HG03175 (cell line): ENCODE measurements at regions not wholly inside any gene's neighbourhood (a gene's known extent, or its start where the extent isn't known, plus 50 kb on each side); places are given as distances from the start of the nearest gene placed in this dataset.
"Not testable (repeated sequence)": the region's sequence is repeated elsewhere in the genome, so short reads cannot be mapped to it uniquely, and the experiment has no call there.

ENCODE experiments used
- ATAC-seq: cut with Tn5 transposase; IDR thresholded peaks from one replicate; pipeline ENCODE4 v1.9.1; 2021; ENCODE audit warnings: mild to moderate bottlenecking, moderate library complexity; ENCODE audit not compliant: unreplicated experiment

DNA sequence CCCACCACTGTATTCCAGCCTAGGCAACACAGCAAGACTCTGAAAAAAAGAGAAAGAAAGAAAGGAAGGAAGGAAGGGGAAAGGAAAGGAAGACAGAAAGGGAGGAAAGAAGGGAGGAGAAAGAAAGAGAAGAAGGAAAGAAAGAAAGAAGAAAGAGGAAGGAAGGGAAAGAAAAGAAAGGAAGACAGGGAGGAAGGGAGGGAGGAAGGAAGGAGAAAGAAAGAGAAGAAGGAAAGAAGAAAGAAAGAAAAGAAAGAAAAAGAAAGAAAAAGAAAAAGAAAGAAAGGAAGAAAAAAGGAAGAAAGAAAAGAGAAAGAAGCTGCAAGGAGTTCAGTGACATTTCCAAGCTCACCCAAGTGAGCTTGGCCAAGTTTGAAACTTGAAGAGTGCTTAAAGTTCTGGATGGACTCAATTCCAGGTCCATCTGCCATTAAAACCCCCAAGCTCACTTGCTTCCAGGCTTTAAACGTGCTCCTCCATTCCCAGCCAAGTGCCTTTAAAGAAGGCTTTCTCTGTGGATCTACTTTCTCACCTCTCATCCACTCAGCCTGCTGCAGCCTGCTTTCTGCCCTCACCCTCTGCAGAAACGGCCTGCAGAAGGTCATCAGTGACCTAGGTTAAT, 101.5 kb downstream of the VCPKMT start:
- no peak for ATAC-seq

DNA sequence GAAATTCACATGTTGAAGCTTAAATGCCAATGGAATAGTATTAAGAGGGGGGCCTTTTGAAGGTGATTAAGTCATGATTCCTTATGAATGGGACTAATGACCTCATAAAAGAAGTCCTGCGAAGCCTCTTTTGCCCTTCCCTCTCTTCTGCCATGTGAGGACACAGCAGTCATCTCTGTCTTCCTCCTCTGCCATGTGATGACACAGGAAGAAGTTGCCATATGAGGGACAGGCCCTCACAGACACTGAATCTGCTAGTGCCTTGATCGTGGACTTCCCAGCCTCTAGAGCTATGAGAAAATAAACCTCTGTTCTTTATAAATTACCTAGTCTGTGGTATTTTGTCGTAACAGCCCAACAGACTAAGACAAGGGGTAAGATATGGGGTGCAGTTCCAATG, 100.7 kb downstream of the VCPKMT start:
- ATAC-seq, result no peak

DNA sequence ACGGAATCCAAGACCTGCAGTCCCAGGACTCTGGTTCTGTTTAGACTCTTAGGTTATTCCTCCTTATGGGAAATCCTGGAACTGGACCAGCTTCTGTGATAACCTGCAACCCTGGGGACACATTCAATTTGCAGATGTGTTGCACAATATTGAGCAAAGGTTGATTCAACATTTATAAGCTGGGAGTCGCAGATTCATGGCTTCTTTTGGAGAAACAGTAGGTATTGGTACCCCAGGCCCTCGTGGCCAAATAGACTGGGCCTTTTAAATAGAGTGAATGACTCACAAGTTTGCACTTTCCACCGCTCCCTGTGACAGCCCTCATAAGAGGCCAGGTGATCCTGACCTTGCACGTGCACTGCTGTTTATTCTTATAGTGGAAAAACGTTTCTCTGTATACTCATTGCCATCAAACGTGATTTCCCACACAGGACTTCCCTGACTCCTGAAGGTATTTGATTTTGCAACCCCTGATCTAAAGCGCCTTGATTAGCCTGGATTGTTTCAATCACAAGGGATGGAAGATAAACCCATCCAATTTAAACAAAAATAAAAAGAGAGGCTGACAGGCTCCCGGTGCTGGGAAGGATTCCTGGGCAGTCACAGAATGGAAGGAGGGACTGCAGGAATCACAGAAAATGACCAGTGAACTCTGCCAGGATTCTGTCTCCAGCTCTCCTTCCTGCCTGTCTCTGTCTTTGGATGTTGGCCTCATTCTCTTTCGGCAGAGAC, 98.0 kb downstream of the VCPKMT start:
- ATAC-seq, result no peak

DNA sequence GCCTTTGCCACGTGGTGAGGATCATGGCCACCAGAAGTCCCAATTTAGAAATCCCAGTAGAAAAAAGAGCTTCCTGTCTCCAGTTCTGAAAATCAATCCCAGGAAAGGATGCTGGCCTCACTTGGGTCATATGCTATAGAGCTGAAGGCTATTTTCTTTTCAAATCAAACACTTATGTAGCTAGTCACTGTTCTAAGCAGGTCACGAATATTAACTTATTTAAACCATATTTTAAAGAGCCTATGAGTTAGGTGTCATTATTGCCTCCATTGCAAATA, 97.5 kb downstream of the VCPKMT start:
- no peak for ATAC-seq

DNA sequence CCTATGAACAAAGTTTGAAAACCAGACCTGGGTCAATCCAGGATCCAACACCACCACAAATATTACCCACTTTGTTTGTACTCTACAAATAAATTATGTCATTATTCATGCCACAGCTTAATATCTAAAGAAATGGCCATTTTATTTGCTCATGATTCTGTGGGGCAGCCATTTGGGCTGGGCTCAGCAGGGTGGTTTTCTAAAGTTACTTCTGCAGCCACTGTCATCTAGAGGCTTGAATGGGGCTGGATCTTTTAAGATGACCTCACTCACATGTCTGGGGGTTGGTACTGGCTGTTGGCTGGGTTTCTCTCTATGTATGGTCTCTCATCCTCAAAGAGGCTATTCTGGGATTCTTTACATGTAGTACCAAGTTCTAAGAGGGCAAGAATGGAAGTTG, 96.2 kb downstream of the VCPKMT start:
- ATAC-seq, result no peak

DNA sequence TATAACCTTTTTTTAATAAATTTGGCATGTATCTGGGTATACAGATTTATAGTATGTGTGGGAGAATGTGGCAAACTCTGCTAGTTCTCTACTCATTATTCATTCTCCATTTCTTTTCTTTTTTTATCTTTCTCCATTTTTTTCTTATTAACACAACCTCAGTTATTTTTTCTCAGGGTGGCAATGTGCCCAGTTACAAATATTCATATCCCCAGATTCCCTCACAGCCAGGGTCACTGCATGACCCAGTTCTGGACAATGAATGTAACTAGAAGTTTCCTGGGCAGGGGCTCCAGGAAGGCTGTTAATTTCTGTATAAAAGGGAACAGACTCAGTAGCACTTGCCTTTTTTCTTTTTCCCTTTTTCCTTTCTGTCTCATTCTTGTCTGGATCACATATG, 95.6 kb downstream of the VCPKMT start:
- no peak for ATAC-seq

DNA sequence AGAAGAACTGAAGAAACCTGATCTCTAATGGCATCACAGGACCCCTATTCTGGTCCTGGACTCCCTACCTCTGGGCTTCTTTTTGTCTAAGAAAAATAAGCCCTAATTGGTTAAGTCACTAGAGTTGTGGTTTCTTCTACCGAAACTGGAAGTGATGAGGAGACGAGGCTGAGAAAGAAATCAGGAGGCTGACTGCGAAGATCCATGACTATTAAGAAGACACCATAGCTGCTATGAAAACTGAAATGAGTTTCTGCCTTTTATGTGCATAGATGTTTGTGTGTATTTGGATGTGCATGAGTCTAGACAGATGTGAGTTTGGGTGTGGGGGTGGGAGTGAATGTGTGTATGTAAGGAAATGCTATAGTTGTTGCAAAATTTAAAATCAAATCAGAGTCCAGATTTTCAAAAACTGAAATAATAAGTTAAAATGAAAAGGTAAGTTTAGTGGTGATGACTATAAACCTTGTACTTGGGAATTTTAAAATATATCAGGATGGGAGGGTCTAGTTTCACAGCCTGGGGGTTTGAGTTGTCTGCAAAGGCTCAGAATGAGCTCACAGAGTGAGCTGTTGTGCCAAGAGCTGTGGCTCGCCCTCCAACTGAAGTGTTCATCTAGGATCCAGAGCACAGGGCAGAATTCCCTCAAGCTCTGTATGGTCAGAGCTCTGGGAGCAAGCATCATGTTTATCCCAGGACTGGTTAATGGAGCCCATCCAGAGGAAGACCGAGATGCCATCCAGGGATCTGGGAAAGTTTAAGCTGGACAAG, 94.9 kb downstream of the VCPKMT start:
- ATAC-seq, result no peak

DNA sequence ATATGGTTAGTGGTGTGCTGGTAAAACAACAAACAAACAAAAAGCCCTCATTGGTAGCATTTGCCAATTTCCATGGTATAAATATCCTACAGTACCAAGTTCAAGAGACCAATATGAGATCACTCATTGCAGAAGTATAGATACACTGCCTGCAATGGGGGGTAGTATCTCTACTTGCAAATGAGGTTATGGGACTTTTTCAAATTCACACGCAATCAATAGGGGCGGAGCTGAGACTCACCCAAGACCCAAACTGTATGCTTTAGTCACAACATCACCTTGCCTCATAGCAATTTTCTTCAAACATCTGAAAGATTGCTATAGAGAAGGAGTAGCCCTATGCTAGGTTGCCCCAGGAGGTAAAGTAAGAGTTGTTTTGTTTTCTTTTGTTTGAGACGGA, 93.7 kb downstream of the VCPKMT start:
- ATAC-seq, result no peak

DNA sequence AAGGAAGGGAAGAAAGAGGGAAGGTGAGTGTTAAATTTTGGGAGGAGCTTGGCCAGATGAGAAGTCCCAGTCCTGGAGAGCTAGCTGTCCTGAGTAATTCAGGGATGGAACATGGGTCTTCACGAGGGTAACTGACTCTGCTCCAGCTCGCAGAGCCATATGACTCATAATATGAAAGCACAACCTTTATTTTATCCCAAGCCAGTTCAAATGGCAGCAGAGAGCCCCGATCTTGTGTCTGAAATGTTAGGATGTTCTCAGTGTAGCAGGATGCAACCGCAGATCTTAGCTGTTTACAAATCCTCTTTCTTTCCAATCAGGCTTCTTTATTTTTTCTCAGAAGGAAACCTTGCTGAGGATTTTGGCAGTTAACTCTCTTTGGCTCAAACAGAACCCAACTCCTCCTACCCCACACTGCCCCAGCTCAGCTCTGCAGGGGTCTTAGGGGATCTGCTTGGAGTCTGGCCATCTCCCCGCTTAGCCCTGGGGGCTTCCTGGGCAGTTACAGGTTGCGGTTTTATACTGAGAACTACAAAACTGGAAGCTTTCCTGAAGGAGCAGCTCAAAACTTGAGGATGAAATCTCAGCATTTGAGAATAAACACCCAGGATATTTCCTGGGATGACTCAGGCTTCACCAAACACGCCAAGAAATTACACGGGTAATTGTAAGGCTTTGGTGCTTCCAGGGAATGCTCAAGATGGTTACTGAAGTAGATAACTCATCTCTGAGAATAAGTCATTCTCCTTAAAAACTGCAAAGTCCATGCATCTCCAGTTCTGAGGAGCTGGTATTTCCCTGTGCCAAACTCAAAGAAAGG, 92.5 kb downstream of the VCPKMT start:
- ATAC-seq, result no peak

DNA sequence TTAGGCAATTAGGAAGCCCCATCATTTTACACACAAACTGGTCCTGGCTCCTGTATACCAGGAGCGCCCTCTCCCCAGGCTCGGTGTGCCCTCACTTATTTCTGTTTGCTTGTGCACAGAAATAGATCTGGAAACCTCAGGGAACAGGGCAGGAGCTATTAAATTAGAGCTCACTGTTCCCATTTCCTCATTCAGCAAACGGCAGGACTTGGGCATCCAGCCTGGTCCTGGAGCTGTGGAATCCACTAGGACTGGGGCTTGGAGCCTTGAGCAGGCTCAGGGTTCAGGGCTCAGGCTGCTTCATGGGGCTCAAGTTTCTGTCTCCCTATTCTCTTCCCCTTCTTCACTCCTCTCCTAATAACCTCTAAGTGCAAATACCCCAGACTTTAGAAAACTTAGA, 91.3 kb downstream of the VCPKMT start:
- ATAC-seq, result no peak

DNA sequence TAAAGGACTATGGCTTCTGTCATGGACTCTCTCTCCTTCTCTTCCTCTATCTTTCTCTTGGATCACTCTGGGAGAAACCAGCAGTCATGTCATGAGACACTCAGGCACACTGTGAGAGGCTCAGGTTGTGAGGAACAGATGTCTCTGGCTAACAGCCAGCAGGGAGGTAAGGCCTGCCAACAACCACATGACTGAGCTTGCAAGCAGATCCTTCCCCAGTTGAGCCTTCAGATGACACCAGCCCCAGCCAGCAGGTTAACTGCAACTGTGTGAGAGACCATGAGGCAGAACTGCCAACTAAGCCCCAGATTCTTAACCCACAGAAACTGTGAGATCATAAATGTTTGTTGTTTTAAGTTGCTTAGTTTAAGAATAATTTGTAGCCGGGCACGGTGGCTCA, 90.6 kb downstream of the VCPKMT start:
- ATAC-seq, result no peak

DNA sequence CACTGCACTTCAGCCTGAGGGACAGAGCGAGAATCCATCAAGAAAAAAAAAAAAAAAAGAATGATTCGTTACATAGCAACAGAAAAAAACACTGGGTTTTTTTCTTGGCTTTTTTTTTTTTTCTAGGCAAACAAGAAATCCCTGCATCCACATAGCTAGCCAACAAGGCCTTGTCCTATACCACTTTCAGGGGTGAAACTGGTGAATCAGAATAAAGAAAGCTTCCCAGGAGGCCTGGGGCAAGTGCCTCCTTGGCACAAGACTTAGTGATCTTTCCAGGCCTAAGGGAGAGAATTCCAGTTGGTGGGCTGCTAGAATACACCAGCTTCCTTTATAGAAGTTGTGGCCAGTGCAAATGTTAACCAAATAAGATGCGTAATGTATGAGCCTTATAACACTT, 90.0 kb downstream of the VCPKMT start:
- no peak for ATAC-seq

DNA sequence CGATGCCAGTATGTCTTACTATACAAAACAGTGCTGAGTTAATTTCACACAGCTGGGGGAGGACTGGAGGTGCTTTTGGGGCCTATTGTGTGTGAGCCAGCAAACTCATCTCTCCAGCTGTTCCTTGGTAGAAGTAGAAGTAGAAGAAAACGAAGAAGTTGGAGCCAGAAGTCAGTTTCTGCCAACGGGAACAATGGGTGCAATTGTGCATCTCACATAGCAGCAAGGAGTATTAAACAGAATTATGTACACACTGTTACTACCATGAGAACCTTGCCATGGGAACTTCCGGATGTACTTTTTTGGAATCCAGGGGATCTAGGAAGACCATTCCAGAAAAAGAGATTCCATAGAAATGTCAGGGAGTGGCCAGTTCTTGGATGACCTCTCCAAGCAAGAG, 88.6 kb downstream of the VCPKMT start:
- no peak for ATAC-seq

DNA sequence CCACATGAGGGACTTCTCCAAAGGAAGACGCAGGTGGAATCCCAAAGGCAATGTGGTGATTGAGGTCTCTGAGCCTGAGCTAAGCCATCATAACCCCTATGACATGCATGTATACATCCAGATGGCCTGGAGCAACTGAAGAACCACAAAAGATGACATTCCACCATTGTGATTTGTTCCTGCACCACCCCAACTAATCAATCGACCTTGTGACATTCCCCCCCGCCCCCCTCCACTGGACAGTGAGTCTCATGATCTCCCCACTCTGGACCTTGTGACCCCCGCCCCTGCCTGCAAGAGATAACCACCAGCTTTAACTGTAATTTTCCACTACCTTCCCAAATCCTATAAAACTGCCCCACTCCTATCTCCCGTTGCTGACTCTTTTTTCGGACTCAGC, 87.9 kb downstream of the VCPKMT start:
- ATAC-seq, result no peak

DNA sequence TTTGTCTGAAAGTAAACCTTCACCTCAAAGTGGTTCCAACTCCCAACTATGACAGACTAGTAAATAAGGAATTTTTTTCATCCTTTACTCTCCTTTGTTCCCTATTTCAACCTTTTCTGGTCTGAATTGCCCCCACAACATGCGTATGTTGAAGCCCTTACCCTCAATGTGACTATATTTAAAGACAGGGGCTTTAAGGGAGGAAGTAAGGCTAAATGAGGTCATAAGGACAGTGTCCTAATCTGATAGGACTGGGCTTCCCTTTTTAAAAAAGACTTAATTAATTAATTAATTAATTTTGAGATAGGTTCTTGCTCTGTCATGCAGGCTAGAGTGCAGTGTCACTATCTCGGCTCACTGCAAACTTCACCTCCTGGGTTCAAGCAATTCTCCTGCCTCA, 86.3 kb downstream of the VCPKMT start:
- no peak for ATAC-seq

DNA sequence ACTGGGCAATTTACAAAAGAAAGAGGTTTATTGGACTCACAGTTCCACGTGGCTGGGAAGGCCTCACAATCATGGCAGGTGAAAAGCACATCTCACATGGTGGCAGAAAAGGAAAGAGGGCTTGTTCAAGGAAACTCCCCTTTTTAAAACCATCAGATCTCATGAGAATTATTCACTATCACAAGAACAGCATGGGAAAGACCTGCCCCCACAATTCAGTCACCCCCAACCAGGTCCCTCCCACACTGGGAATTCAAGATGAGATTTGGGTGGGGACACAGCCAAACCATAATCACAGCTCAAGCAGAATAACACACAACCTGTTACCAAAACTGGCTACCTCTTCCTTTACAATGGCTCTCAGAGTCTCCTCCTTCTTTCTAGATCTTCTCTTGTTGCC, 85.5 kb downstream of the VCPKMT start:
- not testable (repeated sequence) for ATAC-seq

DNA sequence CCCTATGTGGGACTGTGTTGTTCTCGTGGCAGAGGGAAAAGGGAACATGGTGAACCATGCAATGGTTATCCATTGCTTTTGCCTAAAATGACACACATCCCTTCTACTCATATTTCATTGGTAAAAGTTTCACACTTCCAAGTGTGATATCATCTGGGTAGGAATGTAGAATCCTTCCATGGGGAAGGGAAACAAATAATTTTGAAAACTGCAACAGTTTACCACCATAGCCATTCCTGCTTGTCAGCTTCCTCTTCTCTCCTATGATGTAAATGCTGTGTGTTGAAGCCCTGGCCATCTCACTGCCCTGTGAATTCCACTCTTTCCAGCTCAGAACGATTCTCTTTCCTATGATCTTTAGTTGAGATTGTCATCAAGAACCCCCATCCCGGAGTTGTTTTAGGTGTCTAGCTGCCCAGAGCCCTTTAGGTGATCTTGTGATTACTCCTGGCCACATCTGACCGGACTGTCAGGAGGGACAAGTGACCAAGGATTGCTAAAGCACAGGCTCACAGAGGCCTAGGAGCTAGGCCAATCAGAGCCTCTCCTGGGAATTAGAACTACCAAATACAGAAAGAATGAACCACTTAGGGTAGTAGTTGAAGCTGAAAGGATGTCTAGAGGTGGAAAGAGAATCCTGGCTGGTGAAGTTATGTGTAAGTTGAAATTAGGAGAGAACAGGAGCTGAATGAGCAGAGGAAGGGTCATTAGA, 84.6 kb downstream of the VCPKMT start:
- ATAC-seq, result no peak

DNA sequence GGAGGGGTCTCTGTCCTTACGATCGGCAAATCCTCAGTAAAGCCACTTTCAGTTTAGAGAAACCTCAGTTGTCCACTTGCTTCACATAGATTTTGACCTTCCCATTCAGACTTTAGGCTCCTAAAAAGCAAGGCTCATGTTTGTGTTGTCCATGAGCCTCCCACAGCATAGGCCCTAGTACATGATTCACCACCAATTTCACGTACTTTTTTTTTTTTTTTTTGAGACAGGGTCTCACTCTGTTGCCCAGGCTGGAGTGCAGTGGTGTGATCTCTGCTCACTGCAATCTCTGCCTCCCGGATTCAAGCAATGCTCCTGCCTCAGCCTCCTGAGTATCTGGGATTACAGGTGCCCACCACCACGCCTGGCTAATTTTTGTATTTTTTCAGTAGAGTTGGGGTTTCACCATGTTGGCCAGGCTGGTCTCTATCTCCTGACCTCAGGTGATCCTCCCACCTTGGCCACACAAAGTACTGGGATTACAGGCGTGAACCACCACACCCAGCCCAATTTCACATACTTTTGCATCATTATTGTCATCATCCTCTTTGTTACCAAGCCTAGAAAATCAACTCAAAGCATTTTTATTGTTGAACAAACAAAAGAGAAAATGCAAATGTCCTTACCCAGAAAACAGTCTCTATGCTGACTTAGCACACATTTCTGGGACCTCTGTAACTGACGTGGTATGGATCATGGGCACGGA, 83.8 kb downstream of the VCPKMT start:
- ATAC-seq, result not testable (repeated sequence)

DNA sequence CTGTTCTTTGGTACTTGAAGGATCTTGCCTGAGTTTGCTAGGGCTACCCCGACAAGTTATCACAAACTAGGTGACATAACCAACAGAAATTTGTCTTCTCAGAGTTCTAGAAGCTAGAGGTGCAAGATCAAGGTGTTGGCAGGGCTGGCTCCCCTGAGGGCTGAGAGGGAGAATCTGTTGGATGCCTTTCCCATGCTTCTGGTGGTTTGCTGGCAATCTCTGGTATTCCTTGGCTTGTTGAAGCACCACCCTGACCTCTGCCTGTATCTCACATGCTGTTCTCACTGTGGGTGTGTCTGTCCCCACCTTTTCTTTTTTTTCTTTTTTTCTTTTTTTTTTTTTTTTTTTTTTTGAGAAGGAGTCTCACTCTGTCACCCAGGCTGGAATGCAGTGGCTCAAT, 81.2 kb downstream of the VCPKMT start:
- no peak for ATAC-seq

DNA sequence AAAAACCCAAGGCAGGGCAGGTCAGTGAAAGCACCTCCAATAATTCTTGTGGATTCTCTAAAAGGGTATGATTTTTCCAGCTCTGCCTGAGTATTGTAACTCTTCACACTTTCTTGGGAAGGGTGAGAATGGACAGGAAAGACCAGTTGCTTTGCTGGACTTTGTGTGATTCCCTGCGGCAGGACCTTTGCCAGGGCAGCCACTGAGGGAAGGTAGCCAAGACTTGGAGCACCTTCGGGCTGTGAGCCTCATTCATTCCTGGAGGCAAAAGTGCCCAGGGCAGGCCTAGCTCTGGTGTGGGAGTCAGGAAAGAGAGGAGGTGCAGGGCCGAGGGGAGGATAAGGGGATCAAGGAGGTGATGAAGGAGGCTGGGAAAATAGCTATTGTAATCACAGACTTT, 80.2 kb downstream of the VCPKMT start:
- no peak for ATAC-seq
